Nephron progenitor cell (in vitro differentiated cells): ENCODE measurements at regions not wholly inside any gene's neighbourhood (a gene's known extent, or its start where the extent isn't known, plus 50 kb on each side); places are given as distances from the start of the nearest gene placed in this dataset.

Source experiments
- DNase-seq: peaks from one replicate; pipeline ENCODE4 v3.0.0; 2021
- H3K27ac Mint-ChIP-seq: 2 replicates; pipeline ENCODE4 v1.8.0; 2021; ENCODE audit warnings: mild to moderate bottlenecking, moderate library complexity, mixed read lengths
- H3K27me3 Mint-ChIP-seq: 2 replicates; pipeline ENCODE4 v1.8.0; 2021; ENCODE audit warnings: mild to moderate bottlenecking, low read depth, mixed read lengths; ENCODE audit not compliant: poor library complexity
- H3K36me3 Mint-ChIP-seq: 2 replicates; pipeline ENCODE4 v1.8.0; 2021; ENCODE audit warnings: low read depth, mixed read lengths
- H3K4me1 Mint-ChIP-seq: 2 replicates; pipeline ENCODE4 v1.8.0; 2021; ENCODE audit warnings: mixed read lengths
- H3K4me3 Mint-ChIP-seq: 2 replicates; pipeline ENCODE4 v1.8.0; 2021; ENCODE audit warnings: mild to moderate bottlenecking, moderate library complexity, mixed read lengths
- H3K9me3 Mint-ChIP-seq: 2 replicates; pipeline ENCODE4 v1.8.0; 2021; ENCODE audit warnings: mild to moderate bottlenecking, moderate library complexity, mixed read lengths
- TF ChIP-seq, protein P1 (sequence below): fragments of 200-600 bp; sonication (generic); IDR thresholded peaks from 2 replicates; pipeline ENCODE4 v1.5.0; 2021; ENCODE audit warnings: antibody characterized with exemption

DNA sequence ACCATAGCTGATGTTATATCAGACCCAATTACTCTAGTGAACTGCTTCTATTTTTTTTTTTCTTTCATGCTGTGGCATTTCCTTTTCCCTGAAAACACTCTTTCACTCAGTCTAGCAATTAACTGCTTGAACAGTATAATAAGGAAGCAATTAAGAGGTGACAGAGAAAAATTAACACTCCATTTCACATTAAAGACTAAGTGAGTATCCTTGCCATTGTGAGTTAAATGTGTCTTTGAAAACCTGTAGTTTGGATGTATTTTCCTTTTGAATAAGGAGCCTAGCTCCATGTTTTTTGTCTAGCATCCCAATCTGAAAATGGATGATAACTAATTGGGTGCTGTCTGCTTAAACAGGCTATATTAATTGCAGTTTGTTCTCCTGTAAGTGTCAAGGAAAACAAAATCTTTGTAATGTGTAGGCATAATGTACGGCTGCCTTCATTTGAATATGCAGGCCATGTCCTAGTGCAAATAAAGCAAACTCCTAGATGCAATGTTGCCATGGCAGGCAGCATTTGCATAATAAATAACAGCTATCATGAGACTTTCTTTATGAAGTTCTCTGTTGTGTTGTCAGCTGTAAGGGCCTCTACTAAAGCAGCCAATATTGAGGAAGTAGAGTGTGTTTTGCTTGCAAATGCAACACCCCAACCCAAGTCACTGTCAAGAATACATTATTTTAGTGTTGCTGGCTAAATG lies 416.7 kb downstream of the ZIC3 start:
- H3K36me3 Mint-ChIP-seq: no peaks in the 10 kb centered on the region
- H3K9me3 Mint-ChIP-seq: peaks cover 7% of the 10 kb centered on the region
- H3K4me1 Mint-ChIP-seq: no peaks in the 10 kb centered on the region
- H3K27ac Mint-ChIP-seq: no peak overlapping the region
- TF ChIP-seq, protein P1, sequence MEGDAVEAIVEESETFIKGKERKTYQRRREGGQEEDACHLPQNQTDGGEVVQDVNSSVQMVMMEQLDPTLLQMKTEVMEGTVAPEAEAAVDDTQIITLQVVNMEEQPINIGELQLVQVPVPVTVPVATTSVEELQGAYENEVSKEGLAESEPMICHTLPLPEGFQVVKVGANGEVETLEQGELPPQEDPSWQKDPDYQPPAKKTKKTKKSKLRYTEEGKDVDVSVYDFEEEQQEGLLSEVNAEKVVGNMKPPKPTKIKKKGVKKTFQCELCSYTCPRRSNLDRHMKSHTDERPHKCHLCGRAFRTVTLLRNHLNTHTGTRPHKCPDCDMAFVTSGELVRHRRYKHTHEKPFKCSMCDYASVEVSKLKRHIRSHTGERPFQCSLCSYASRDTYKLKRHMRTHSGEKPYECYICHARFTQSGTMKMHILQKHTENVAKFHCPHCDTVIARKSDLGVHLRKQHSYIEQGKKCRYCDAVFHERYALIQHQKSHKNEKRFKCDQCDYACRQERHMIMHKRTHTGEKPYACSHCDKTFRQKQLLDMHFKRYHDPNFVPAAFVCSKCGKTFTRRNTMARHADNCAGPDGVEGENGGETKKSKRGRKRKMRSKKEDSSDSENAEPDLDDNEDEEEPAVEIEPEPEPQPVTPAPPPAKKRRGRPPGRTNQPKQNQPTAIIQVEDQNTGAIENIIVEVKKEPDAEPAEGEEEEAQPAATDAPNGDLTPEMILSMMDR: no peak
- DNase-seq: no peak
- H3K4me3 Mint-ChIP-seq: no peak overlapping the region
- H3K27me3 Mint-ChIP-seq: no peaks in the 10 kb centered on the region

DNA sequence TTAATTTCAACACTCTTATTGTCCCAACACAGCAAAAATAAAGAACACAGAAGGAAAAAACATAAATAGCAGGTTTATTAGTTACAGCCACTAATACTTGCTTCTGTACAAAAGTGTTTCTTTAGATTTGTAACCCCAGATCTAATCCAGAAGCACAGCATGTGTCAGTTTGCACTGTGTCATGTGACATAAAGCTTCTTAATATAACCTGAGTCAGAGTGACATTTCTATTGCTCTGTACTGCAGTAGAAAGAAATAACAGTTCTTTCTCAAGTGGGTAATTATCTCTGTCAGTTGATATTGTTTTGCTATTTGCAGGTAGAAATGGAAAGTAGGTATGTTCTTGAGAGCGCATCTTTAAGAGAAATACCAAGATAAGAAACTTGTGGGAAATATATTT lies 422.5 kb downstream of the ZIC3 start:
- no peaks in the 10 kb centered on the region for H3K4me1 Mint-ChIP-seq
- TF ChIP-seq, protein P1: no peak
- no peak for DNase-seq

DNA sequence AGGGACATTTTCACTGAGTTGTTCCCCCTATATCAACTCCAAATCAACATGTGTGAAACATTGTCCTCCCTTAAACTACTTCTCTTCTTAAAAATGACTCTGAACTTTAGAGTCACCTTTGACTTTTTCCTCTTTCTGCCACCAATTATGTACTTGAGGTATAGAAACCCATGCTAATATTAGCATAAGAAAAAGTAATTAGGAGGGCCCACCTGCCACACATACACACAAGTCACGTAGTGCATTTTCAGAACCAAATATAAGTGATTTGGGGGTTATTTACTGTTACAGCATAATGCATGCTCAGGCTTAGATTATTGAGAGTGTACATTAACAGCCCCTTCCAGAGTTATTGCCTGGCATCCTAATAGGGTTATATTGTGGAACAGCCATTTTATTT lies 432.7 kb downstream of the ZIC3 start:
- H3K36me3 Mint-ChIP-seq: no peaks in the 10 kb centered on the region
- H3K27me3 Mint-ChIP-seq: peaks cover 8% of the 10 kb centered on the region
- peaks cover 14% of the 10 kb centered on the region for H3K9me3 Mint-ChIP-seq
- peaks cover 8% of the 10 kb centered on the region for H3K4me1 Mint-ChIP-seq
- no peak for DNase-seq
- TF ChIP-seq, protein P1: no peak
- H3K4me3 Mint-ChIP-seq: no peak overlapping the region
- H3K27ac Mint-ChIP-seq: no peak overlapping the region

More for the DNA sequence above, 422.5 kb downstream of the ZIC3 start:
- H3K4me3 Mint-ChIP-seq: no peak overlapping the region
- peaks cover 12% of the 10 kb centered on the region for H3K9me3 Mint-ChIP-seq
- H3K27ac Mint-ChIP-seq: no peak overlapping the region
- H3K36me3 Mint-ChIP-seq: no peaks in the 10 kb centered on the region
- peaks cover 6% of the 10 kb centered on the region for H3K27me3 Mint-ChIP-seq

- Mint-ChIP-seq H3K27me3 (peaks cover 8% of the 10 kb centered on the region), H3K4me1 (peaks cover 8% of the 10 kb centered on the region), H3K4me3 (no peak overlapping the region), H3K36me3 (no peaks in the 10 kb centered on the region), H3K9me3 (peaks cover 10% of the 10 kb centered on the region), H3K27ac (no peak overlapping the region)
- TF ChIP-seq, protein P1: no peak
- no peak for DNase-seq
These were observed 433.1 kb downstream of the ZIC3 start for GRCh38 chrX:137999071-137999470.

DNA sequence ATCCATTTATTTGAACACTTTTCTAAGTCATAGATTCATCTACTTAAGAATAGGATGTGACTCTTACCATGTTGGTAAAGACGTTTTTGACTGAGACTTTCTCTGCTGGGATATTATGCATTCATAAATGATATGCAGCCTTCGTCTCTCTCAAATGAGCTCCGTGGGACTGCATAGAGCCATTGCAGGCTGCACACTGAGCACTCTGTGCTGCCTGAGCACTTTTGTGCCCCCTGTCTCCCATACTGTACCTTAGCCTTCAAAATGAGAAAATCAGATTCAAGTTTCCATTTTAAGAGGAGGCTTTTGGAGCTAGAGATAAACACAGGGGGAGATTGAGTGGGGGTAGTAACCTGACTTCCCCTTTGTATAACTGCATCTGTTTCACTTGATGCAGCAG lies 433.6 kb downstream of the ZIC3 start:
- no peak overlapping the region for H3K27ac Mint-ChIP-seq
- no peak for DNase-seq
- H3K9me3 Mint-ChIP-seq: peaks cover 10% of the 10 kb centered on the region
- peaks cover 8% of the 10 kb centered on the region for H3K4me1 Mint-ChIP-seq
- H3K4me3 Mint-ChIP-seq: no peak overlapping the region
- peaks cover 8% of the 10 kb centered on the region for H3K27me3 Mint-ChIP-seq
- H3K36me3 Mint-ChIP-seq: no peaks in the 10 kb centered on the region
- TF ChIP-seq, protein P1: no peak

DNA sequence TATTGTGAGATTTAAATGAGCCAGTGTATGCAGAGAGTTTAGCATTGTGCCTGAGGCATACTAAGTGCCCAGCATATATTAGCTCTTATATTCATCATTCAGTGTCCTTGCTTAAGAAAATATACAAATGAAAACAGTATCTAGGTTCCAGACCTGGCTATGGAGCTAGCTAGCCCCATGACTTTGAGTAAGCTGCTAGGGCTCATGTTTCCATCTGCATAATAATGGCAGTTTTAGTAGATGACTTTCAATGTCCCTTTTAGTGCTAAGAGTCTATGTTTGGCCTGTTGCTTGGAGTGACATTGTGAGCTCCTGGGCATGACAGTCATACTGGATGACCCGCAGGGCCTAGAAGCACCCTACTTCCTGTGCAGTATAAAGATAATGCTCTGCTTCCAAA lies 435.3 kb downstream of the ZIC3 start:
- H3K27ac Mint-ChIP-seq: no peak overlapping the region
- peaks cover 11% of the 10 kb centered on the region for H3K4me1 Mint-ChIP-seq

More for the DNA sequence above, 435.3 kb downstream of the ZIC3 start:
- peaks cover 13% of the 10 kb centered on the region for H3K9me3 Mint-ChIP-seq
- peaks cover 5% of the 10 kb centered on the region for H3K27me3 Mint-ChIP-seq
- H3K4me3 Mint-ChIP-seq: no peak overlapping the region
- H3K36me3 Mint-ChIP-seq: no peaks in the 10 kb centered on the region
- DNase-seq: no peak
- TF ChIP-seq, protein P1: no peak
